HG02588 (cell line): ENCODE measurements at regions not wholly inside any gene's neighbourhood (a gene's known extent, or its start where the extent isn't known, plus 50 kb on each side); places are given as distances from the start of the nearest gene placed in this dataset.
"Not testable (repeated sequence)": the region's sequence is repeated elsewhere in the genome, so short reads cannot be mapped to it uniquely, and the experiment has no call there.

Experiments used
- ATAC-seq: cut with Tn5 transposase; IDR thresholded peaks from one replicate; pipeline ENCODE4 v1.9.1; 2021; ENCODE audit warnings: mild to moderate bottlenecking, moderate library complexity; ENCODE audit not compliant: unreplicated experiment

GRCh38 chr4:59455751-59456150 lies 1744.4 kb upstream of the ADGRL3 start:
- ATAC-seq: no peak

- no peak for ATAC-seq
Observed at GRCh38 chr4:59457576-59457975, 1742.5 kb upstream of the ADGRL3 start.

- no peak for ATAC-seq
Observed at GRCh38 chr4:59484944-59485343, 1715.2 kb upstream of the ADGRL3 start.

GRCh38 chr4:59500103-59500502 lies 1700.0 kb upstream of the ADGRL3 start:
- ATAC-seq: no peak

- no peak for ATAC-seq
Observed at GRCh38 chr4:59503731-59504130, 1696.4 kb upstream of the ADGRL3 start.

- ATAC-seq: not testable (repeated sequence)
Observed at GRCh38 chr4:59511809-59512208, 1688.3 kb upstream of the ADGRL3 start.

- ATAC-seq: no peak
Observed at GRCh38 chr4:59517007-59517406, 1683.1 kb upstream of the ADGRL3 start.

- ATAC-seq: no peak
Observed at GRCh38 chr4:59518005-59518823, 1681.9 kb upstream of the ADGRL3 start.

GRCh38 chr4:59525885-59526284 lies 1674.2 kb upstream of the ADGRL3 start:
- no peak for ATAC-seq

GRCh38 chr4:59535541-59535940 lies 1664.6 kb upstream of the ADGRL3 start:
- ATAC-seq: no peak

- no peak for ATAC-seq
Observed at GRCh38 chr4:59536428-59536827, 1663.7 kb upstream of the ADGRL3 start.

GRCh38 chr4:59537246-59537886 lies 1662.8 kb upstream of the ADGRL3 start:
- no peak for ATAC-seq

GRCh38 chr4:59539401-59539800 lies 1660.7 kb upstream of the ADGRL3 start:
- no peak for ATAC-seq

- no peak for ATAC-seq
Observed at GRCh38 chr4:59540311-59540710, 1659.8 kb upstream of the ADGRL3 start.

GRCh38 chr4:59553063-59553720 lies 1646.9 kb upstream of the ADGRL3 start:
- peak; percentile 98 for ATAC-seq

GRCh38 chr4:59553721-59554091 lies 1646.4 kb upstream of the ADGRL3 start:
- ATAC-seq: peak; percentile 47

GRCh38 chr4:59556191-59556590 lies 1643.9 kb upstream of the ADGRL3 start:
- not testable (repeated sequence) for ATAC-seq

GRCh38 chr4:59560141-59560648 lies 1639.9 kb upstream of the ADGRL3 start:
- not testable (repeated sequence) for ATAC-seq

GRCh38 chr4:59565836-59566235 lies 1634.3 kb upstream of the ADGRL3 start:
- no peak for ATAC-seq

GRCh38 chr4:59570860-59571476 lies 1629.2 kb upstream of the ADGRL3 start:
- ATAC-seq: peak; percentile 76

- no peak for ATAC-seq
Observed at GRCh38 chr4:59571805-59572430, 1628.2 kb upstream of the ADGRL3 start.
